ENCODE measurements at regions not wholly inside any gene's neighbourhood (a gene's known extent, or its start where the extent isn't known, plus 50 kb on each side); places are given as distances from the start of the nearest gene placed in this dataset.
"Not testable (repeated sequence)": the region's sequence is repeated elsewhere in the genome, so short reads cannot be mapped to it uniquely, and the experiment has no call there.

DNA sequence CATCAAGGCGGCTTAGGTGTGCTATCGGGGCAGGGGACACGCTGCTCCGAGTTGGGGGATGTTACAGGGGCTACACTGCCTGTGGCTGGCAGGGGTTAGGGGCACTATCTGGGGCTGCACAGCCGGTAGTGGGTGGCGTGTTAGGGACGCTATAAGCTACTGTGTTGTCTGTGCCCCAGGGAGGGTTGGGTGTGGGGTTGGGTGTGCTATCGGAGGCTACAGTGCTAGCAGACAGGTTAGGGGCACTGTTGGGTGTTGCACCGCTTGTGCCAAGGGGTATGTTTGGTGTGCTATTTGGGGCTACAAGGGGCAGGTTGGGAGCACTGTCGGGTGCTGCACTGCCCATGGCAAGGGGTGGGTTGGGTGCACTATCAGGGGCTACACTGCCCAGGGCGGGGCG is 120.2 kb upstream of the VPREB1 start:
- no peaks in the 10 kb centered on the region for H3K9me3 Mint-ChIP-seq
- no peaks in the 10 kb centered on the region for H3K27me3 Mint-ChIP-seq
- ATAC-seq = no peak
- H3K4me1 Mint-ChIP-seq = no peaks in the 10 kb centered on the region
- no peaks in the 10 kb centered on the region for H3K36me3 Mint-ChIP-seq (ENCODE audit: low read depth)
- DNase-seq = no peak
- H3K4me3 Mint-ChIP-seq = no peak overlapping the region
- no peak overlapping the region for H3K27ac Mint-ChIP-seq

DNA sequence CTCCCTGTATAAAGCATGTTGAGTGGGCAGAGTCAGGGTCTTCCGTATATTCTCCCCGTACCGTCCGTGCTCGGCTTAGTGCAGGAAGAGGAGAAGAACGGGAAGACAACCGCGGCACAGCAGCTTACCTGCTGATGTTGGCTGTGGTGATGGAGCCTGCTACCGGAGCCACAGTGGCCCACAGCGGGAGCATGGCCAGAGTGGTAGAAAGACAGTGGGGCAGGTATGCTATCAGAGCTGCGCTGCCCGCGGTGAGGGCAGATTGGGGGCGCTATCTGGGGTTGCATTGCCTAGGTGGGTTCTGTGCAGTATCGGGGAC is 120.7 kb upstream of the VPREB1 start:
- no peaks in the 10 kb centered on the region for H3K36me3 Mint-ChIP-seq (ENCODE audit: low read depth)
- no peak overlapping the region for H3K27ac Mint-ChIP-seq
- H3K4me3 Mint-ChIP-seq = no peak overlapping the region
- H3K27me3 Mint-ChIP-seq = no peaks in the 10 kb centered on the region
- no peaks in the 10 kb centered on the region for H3K9me3 Mint-ChIP-seq
- no peak for DNase-seq
- no peaks in the 10 kb centered on the region for H3K4me1 Mint-ChIP-seq
- ATAC-seq = no peak

DNA sequence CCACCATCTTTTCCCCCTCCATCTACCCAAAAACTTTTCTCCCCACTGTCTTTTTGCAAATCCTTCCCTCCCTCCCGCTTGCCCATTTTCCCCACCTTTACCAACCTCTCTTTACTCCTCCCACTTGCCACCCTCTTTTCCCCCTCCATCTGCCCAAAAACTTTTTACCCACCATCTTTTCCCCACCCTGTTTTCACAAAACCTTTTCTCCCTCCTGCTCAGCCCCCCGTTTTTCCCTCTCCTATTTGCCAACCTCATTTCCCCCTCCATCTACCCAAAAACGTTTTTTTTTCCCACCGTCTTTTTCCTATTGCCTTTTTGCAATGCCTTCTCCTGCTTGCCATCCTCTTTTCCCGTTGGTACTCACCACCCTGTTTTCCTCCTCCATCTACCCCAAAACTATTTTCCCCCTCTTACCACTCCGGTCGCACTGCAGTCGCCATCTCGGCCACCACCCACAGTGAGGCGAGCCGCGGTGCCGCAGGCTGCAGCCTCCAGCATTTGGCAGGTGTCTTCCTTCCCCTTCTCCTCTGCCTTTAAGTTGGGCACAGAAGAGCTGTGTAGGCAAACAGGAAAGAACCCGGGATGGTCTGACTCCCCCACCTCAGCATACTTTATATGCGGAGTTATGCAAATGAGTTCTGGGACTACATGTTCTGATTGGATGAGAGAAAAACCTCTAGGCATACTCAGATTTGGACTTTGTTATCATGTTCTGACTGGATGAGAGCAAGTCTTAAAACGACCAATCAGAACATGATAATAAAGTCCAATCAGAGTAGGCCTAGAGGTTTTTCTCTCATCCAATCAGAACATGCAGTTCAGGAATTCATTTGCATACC is 121.2 kb upstream of the VPREB1 start:
- Mint-ChIP-seq H3K9me3 (no peaks in the 10 kb centered on the region), H3K27ac (no peak overlapping the region), H3K36me3 (ENCODE audit: low read depth) (no peaks in the 10 kb centered on the region), H3K4me1 (no peaks in the 10 kb centered on the region), H3K4me3 (no peak overlapping the region), H3K27me3 (peaks cover 5% of the 10 kb centered on the region)
- ATAC-seq = no peak
- DNase-seq = no peak

DNA sequence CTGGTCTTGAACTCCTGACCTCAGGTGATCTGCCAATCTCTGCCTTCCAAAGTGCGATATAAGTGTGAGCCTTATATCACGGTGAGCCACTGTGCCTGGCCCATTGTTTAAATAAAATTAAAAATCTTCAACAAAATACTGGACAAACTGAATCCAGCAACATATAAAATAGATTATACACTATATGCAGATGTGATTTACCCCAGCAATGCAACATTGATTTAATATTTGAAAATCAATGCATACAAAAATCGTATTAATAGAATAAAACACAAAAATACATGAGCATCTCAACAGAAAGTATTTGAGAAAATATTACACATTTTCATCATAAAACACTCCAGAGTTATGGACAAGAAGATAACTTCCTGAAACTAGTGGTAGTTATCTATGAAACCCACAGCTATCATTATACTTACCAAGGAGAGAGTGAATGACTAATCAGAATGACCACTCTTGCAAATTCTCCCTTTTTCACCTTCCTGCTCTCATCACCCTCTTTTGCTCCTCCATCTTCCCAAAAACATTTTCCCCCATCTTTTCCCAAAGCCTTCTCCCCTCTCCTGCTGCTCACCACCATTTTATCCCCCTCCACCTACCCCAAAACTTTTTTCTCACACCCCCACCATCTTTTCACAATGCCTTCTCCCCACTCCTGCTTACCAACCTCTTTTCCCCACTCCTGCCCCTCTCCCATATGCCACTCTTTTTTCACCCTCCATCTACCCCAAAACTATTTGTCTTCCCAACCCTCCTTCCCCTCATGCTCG is 122.1 kb upstream of the VPREB1 start:
- Mint-ChIP-seq H3K4me3 (no peak overlapping the region), H3K27ac (no peak overlapping the region), H3K27me3 (peaks cover 7% of the 10 kb centered on the region), H3K36me3 (ENCODE audit: low read depth) (no peaks in the 10 kb centered on the region), H3K9me3 (no peaks in the 10 kb centered on the region), H3K4me1 (no peaks in the 10 kb centered on the region)
- DNase-seq = no peak
- no peak for ATAC-seq

DNA sequence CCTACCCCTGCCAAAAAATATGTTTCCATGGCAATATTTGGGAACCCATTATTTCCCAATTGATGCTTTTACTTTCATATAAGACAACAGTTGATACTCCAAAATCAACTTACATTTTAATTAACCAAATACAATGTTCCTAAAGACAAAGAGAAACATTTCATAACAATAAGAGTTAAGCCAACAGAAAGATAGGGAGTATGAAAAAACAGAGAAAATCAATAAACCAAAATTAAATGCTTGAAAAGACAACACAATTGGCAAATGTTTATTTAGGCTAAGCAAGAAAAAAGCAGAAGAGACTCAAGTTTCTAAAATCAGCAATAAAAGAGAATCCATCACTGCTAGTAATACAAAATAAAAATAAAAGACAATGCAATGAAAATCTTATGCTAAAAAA is 123.1 kb upstream of the VPREB1 start:
- no peak for DNase-seq
- H3K4me3 Mint-ChIP-seq = no peak overlapping the region
- no peak for ATAC-seq
- peak overlapping the region; percentile 2 for H3K27ac Mint-ChIP-seq
- H3K9me3 Mint-ChIP-seq = no peaks in the 10 kb centered on the region
- H3K27me3 Mint-ChIP-seq = peaks cover 9% of the 10 kb centered on the region
- no peaks in the 10 kb centered on the region for H3K36me3 Mint-ChIP-seq (ENCODE audit: low read depth)
- H3K4me1 Mint-ChIP-seq = no peaks in the 10 kb centered on the region

DNA sequence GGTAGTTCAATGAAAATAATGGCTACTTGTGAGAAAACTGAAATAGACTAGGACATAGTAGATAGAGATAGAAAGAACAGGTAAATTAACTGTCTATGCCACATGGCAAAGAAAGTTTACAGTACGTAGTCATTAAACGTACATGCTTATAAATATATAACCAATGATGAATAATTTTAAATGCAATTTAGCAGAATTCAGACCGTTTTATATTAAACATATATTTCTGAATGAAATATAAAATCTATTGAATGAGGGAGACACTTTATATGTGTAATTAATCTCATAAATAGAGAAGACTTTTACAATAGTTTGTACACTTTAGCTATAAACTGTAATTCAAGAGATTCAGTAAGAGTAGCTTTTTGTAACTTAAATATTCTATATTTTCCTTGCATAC is 124.4 kb upstream of the VPREB1 start:
- H3K9me3 Mint-ChIP-seq = no peaks in the 10 kb centered on the region
- H3K27me3 Mint-ChIP-seq = peaks cover 9% of the 10 kb centered on the region
- no peak overlapping the region for H3K4me3 Mint-ChIP-seq
- ATAC-seq (no peak), DNase-seq (no peak)
- no peak overlapping the region for H3K27ac Mint-ChIP-seq
- H3K4me1 Mint-ChIP-seq = no peaks in the 10 kb centered on the region
- no peaks in the 10 kb centered on the region for H3K36me3 Mint-ChIP-seq (ENCODE audit: low read depth)

DNA sequence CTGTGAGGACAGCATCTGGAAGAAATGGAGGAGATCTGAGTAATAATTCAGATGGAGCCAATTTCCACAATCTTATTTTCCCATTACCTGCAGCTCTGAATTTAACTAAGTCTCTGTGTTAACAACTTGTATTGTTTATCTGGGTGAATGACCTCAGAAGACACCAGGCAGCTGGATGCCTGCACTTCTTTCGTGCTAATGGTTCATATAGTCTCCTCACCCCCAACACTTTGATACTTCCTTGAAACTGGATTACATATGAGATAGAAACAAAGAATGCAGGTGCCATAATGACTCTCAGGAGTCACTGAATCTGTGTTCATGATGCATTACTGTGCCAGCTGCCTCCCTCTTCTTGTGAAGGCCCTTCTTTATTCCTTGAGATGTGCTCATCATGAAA is 125.6 kb upstream of the VPREB1 start:
- no peak overlapping the region for H3K27ac Mint-ChIP-seq
- no peak overlapping the region for H3K4me3 Mint-ChIP-seq
- H3K27me3 Mint-ChIP-seq = peaks cover 9% of the 10 kb centered on the region
- ATAC-seq = no peak
- no peaks in the 10 kb centered on the region for H3K4me1 Mint-ChIP-seq
- no peaks in the 10 kb centered on the region for H3K36me3 Mint-ChIP-seq (ENCODE audit: low read depth)
- no peak for DNase-seq
- no peaks in the 10 kb centered on the region for H3K9me3 Mint-ChIP-seq

DNA sequence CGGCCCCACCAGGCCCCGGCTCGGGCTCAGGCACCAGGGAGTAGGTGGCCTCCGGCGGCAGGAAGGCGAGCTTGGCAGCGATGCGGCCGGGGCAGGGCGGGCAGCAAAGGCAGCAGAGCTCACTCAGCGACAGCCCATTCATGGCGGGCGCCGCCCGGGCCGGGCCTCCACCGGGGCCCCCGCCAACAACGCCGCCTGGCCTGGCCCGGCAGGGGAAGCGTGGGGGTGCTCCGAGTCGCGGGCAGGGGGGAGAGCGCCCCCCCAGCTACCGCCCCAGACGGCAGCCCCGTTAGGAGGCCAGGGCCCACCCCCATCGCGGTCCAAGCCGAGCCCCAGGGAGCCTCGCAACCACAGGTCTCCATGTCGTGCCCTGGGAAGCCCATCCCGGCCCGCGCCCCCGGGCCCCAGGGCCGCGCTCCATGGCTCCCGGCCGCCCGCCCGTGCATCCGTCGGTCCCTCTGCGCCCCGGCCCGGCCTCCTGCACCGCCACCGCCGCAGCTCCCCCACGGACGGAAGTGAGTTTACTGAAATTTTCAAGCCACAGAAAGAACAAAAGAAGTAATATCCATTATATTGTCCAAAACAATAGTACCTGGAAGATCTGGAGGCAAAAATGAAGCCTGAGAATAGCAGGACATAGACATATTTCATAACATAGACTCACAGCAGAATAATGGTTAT is 126.6 kb upstream of the VPREB1 start:
- H3K27me3 Mint-ChIP-seq; H3K27ac Mint-ChIP-seq; DNase-seq; H3K36me3 Mint-ChIP-seq (ENCODE audit: low read depth); H3K4me1 Mint-ChIP-seq; ATAC-seq; H3K9me3 Mint-ChIP-seq: not testable (repeated sequence)
- peak overlapping the region; percentile 4 for H3K4me3 Mint-ChIP-seq

DNA sequence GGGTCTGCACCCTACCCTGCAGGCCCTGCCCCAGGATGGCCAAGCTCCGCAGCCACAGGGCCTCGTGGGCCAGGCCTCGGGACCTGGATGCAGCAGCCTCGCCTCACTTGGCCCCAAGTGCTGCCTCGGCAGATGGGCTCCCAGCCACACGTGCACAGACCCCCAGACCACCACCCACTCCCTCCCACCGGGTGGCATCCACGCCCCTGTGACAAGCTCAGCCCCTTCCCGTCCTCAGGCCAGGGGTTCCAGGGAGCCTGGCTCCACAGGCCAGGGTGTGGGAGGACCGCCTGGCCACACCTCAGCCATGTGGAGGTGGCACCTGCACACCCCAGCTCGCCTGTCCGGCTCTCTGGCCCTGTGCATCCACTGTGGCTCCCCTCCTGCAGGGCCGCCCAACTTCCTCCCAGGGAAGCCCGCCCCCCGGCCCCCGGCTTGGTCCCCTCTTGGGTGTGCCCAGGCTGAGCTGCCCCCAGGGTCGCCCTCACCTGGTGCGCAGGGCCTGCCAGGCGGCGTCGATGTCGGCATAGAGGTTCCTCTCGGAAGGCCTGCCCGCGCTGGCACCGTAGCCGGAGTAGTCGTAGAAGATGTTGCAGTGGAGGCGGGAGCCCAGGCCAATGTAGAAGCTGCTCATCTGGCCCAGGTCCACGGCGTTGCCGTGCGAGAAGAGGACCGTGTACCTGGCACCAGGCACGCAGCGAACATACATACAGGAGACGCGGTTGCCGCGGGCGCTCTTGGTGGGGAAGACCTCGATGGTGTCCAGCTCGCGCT is 127.4 kb upstream of the VPREB1 start:
- H3K9me3 Mint-ChIP-seq; H3K27ac Mint-ChIP-seq; ATAC-seq; DNase-seq; H3K4me1 Mint-ChIP-seq; H3K27me3 Mint-ChIP-seq; H3K36me3 Mint-ChIP-seq (ENCODE audit: low read depth): not testable (repeated sequence)
- H3K4me3 Mint-ChIP-seq = peak overlapping the region; percentile 61

DNA sequence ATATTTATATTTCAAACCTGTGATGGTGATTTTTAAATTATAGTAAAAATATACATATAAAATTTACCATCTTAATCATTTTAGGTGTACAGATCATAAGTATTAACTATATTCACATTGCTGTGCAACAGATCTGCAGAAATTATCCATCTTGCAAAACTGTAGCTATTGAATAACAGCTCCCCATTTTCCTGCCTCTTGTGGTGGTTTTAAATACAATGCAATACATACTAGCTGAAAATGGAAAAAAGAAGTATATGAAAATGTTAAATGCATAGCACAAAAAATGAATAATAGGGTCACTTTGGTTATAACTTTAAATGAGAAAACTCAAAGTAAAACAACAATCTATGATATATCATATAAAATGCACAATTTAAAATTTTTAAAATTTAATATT is 130.9 kb upstream of the VPREB1 start:
- ATAC-seq (no peak), DNase-seq (no peak)
- Mint-ChIP-seq H3K27me3 (peaks cover 8% of the 10 kb centered on the region), H3K4me1 (peaks cover 23% of the 10 kb centered on the region), H3K27ac (no peak overlapping the region), H3K36me3 (ENCODE audit: low read depth) (no peaks in the 10 kb centered on the region), H3K4me3 (no peak overlapping the region), H3K9me3 (no peaks in the 10 kb centered on the region)

DNA sequence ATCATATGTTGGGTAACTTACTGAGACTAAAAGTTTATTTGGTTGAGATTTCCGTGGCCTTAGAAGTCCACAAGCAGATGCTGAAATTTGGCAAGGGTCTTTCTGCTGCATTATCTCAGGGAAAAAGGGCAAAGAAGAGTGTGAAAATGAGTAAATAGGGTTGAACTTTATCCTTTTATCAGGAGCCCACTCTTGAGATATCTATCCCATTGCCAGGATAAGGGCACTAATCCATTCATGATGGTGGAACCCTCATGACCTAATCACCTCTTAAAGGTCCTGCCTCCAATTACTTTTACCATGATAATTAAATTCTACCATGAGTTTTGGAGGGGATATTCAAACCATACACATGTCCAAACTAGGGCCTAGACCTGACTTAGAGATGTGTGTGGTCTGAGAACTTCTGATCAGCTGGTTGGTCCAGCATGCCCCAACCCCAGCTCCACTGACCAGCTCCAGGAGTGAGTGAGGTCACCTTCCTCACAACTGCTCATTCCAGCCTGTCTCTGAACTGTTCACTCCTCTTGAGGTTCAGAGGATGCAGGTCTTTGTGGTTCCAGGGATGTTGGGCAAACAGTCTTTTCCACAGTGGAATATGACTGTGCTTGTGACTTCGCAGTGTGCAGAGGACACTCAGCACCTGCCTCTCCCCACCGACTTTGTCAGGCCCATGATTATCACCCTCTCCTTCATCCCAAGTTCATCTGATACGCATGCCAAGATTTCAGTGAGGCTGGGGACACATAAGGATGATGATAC is 130.1 kb upstream of the TOP3B start:
- Mint-ChIP-seq H3K9me3 (no peaks in the 10 kb centered on the region), H3K27me3 (peaks cover 2% of the 10 kb centered on the region), H3K4me3 (no peak overlapping the region), H3K27ac (no peak overlapping the region), H3K36me3 (ENCODE audit: low read depth) (no peaks in the 10 kb centered on the region), H3K4me1 (peaks cover 23% of the 10 kb centered on the region)
- DNase-seq (no peak), ATAC-seq (no peak)

DNA sequence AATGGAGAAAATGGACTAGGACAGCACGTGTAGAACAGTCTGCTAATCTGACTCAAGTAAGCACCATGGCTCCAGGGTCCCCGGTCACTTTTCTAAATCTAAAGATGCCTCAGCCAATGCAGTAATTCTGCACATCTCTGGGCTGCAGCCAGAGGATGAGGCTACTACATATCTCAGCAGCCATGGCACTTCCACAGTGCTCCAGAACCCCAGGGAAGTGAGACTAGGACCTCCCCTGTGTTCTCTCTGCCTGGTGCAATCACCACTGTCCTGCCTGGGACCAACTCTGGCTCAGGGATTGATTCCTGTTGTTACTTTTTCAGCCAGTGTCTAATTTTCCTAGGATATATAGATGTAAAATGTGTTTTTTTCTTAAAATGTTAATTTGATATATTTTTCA is 129.4 kb upstream of the TOP3B start:
- H3K36me3 Mint-ChIP-seq (ENCODE audit: low read depth) = no peaks in the 10 kb centered on the region
- H3K4me3 Mint-ChIP-seq = no peak overlapping the region
- DNase-seq (no peak), ATAC-seq (no peak)
- H3K27ac Mint-ChIP-seq = no peak overlapping the region
- H3K9me3 Mint-ChIP-seq = no peaks in the 10 kb centered on the region
- H3K27me3 Mint-ChIP-seq = no peaks in the 10 kb centered on the region
- peaks cover 23% of the 10 kb centered on the region for H3K4me1 Mint-ChIP-seq

DNA sequence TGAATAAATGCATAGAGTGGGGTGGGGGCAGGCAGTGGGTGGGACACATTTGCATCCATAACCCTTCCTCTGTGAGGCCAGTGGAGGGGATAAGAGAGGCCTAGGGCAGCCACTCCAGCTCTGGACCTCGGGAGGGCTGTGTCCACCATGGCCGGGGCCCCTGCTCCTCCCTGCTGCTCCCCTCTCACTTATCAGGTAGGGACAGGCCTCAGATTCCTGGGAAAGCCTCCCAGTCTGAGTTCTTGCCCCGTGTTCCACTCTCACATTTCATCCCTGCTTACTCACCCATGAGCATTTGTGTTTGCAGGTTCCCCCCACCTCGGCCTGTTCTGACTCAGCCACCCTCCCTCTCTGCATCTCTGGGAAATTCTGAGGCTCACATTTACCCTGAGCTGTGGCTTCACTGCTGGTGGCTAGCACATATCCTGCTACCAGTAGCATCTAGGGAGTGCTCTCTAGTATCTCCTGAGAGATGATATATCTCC is 128.7 kb upstream of the TOP3B start:
- H3K27me3 Mint-ChIP-seq = no peaks in the 10 kb centered on the region
- peak; percentile 92 for ATAC-seq
- H3K27ac Mint-ChIP-seq = peak overlapping the region; percentile 44
- H3K9me3 Mint-ChIP-seq = no peaks in the 10 kb centered on the region
- DNase-seq = peak; percentile 56
- H3K36me3 Mint-ChIP-seq (ENCODE audit: low read depth) = no peaks in the 10 kb centered on the region
- H3K4me3 Mint-ChIP-seq = no peak overlapping the region
- H3K4me1 Mint-ChIP-seq = peaks cover 23% of the 10 kb centered on the region

All from activated naive CD8-positive, alpha-beta T cell treated with anti-CD3 and anti-CD28 coated beads, Interleukin-2, amount 50 U/mL, for 24 hours (primary cell).